ENCODE measurements at regions not wholly inside any gene's neighbourhood (a gene's known extent, or its start where the extent isn't known, plus 50 kb on each side); places are given as distances from the start of the nearest gene placed in this dataset.
"Not testable (repeated sequence)": the region's sequence is repeated elsewhere in the genome, so short reads cannot be mapped to it uniquely, and the experiment has no call there.

GRCh38 chr15:22235261-22235930, 155.1 kb downstream of the OR4M2 start:
- in situ Hi-C loops (cut with HindIII; ENCODE audit: low pct_unique_long_range_greater_than_20kb, low sequenced_read_pairs); DNase-seq (ENCODE audit: low read depth, low spot score): not testable (repeated sequence)

GRCh38 chr15:22236469-22236868, 156.1 kb downstream of the OR4M2 start:
- no peak for DNase-seq (ENCODE audit: low read depth, low spot score)
- in situ Hi-C loops (cut with HindIII; ENCODE audit: low pct_unique_long_range_greater_than_20kb, low sequenced_read_pairs) = no loop called here

GRCh38 chr15:22237891-22238275, 157.6 kb downstream of the OR4M2 start:
- no peak for DNase-seq (ENCODE audit: low read depth, low spot score)
- in situ Hi-C loops (cut with HindIII; ENCODE audit: low pct_unique_long_range_greater_than_20kb, low sequenced_read_pairs) = no loop called here

- in situ Hi-C loops (cut with HindIII; ENCODE audit: low pct_unique_long_range_greater_than_20kb, low sequenced_read_pairs); DNase-seq (ENCODE audit: low read depth, low spot score): not testable (repeated sequence)
Measured at GRCh38 chr15:22238276-22238958, 158.1 kb downstream of the OR4M2 start.

GRCh38 chr15:22238959-22239805, 158.9 kb downstream of the OR4M2 start:
- in situ Hi-C loops (cut with HindIII; ENCODE audit: low pct_unique_long_range_greater_than_20kb, low sequenced_read_pairs); DNase-seq (ENCODE audit: low read depth, low spot score): not testable (repeated sequence)

GRCh38 chr15:22239806-22240180, 159.5 kb downstream of the OR4M2 start:
- in situ Hi-C loops (cut with HindIII; ENCODE audit: low pct_unique_long_range_greater_than_20kb, low sequenced_read_pairs) = no loop called here

GRCh38 chr15:22240403-22240802, 160.1 kb downstream of the OR4M2 start:
- DNase-seq (ENCODE audit: low read depth, low spot score) = no peak
- in situ Hi-C loops (cut with HindIII; ENCODE audit: low pct_unique_long_range_greater_than_20kb, low sequenced_read_pairs) = no loop called here

More at GRCh38 chr15:22239806-22240180, 159.5 kb downstream of the OR4M2 start:
- DNase-seq (ENCODE audit: low read depth, low spot score) = no peak

GRCh38 chr15:22240986-22241385, 160.7 kb downstream of the OR4M2 start:
- in situ Hi-C loops (cut with HindIII; ENCODE audit: low pct_unique_long_range_greater_than_20kb, low sequenced_read_pairs) = no loop called here
- no peak for DNase-seq (ENCODE audit: low read depth, low spot score)

- DNase-seq (ENCODE audit: low read depth, low spot score) = no peak
- in situ Hi-C loops (cut with HindIII; ENCODE audit: low pct_unique_long_range_greater_than_20kb, low sequenced_read_pairs) = no loop called here
Measured at GRCh38 chr15:22241451-22241850, 161.1 kb downstream of the OR4M2 start.

GRCh38 chr15:22242311-22242710, 162.0 kb downstream of the OR4M2 start:
- in situ Hi-C loops (cut with HindIII; ENCODE audit: low pct_unique_long_range_greater_than_20kb, low sequenced_read_pairs) = not testable (repeated sequence)

GRCh38 chr15:22243440-22244130, 163.3 kb downstream of the OR4M2 start:
- no peak for DNase-seq (ENCODE audit: low read depth, low spot score)
- in situ Hi-C loops (cut with HindIII; ENCODE audit: low pct_unique_long_range_greater_than_20kb, low sequenced_read_pairs) = no loop called here

More at GRCh38 chr15:22242311-22242710, 162.0 kb downstream of the OR4M2 start:
- not testable (repeated sequence) for DNase-seq (ENCODE audit: low read depth, low spot score)

- DNase-seq (ENCODE audit: low read depth, low spot score); in situ Hi-C loops (cut with HindIII; ENCODE audit: low pct_unique_long_range_greater_than_20kb, low sequenced_read_pairs): not testable (repeated sequence)
Measured at GRCh38 chr15:22249511-22249910, 169.2 kb downstream of the OR4M2 start.

- in situ Hi-C loops (cut with HindIII; ENCODE audit: low pct_unique_long_range_greater_than_20kb, low sequenced_read_pairs); DNase-seq (ENCODE audit: low read depth, low spot score): not testable (repeated sequence)
Measured at GRCh38 chr15:22250501-22251290, 170.4 kb downstream of the OR4M2 start.

- DNase-seq (ENCODE audit: low read depth, low spot score) = no peak
- in situ Hi-C loops (cut with HindIII; ENCODE audit: low pct_unique_long_range_greater_than_20kb, low sequenced_read_pairs) = no loop called here
Measured at GRCh38 chr15:22251422-22251821, 171.1 kb downstream of the OR4M2 start.

GRCh38 chr15:22252047-22252446, 171.7 kb downstream of the OR4M2 start:
- in situ Hi-C loops (cut with HindIII; ENCODE audit: low pct_unique_long_range_greater_than_20kb, low sequenced_read_pairs); DNase-seq (ENCODE audit: low read depth, low spot score): not testable (repeated sequence)

GRCh38 chr15:22252521-22252920, 172.2 kb downstream of the OR4M2 start:
- in situ Hi-C loops (cut with HindIII; ENCODE audit: low pct_unique_long_range_greater_than_20kb, low sequenced_read_pairs); DNase-seq (ENCODE audit: low read depth, low spot score): not testable (repeated sequence)
